22Rv1 (cell line): ENCODE measurements at regions not wholly inside any gene's neighbourhood (a gene's known extent, or its start where the extent isn't known, plus 50 kb on each side); places are given as distances from the start of the nearest gene placed in this dataset.

ENCODE experiments used
- ZFX ChIP-seq: fragments of 450-650 bp; IDR thresholded peaks from 2 replicates; pipeline ENCODE4 v1.6.1; 2017; ENCODE audit warnings: antibody characterized with exemption, borderline replicate concordance
- TF ChIP-seq, protein P1 (sequence below): fragments of 450-650 bp; IDR thresholded peaks from 2 replicates; pipeline ENCODE4 v1.5.1; 2017; ENCODE audit warnings: mild to moderate bottlenecking

DNA sequence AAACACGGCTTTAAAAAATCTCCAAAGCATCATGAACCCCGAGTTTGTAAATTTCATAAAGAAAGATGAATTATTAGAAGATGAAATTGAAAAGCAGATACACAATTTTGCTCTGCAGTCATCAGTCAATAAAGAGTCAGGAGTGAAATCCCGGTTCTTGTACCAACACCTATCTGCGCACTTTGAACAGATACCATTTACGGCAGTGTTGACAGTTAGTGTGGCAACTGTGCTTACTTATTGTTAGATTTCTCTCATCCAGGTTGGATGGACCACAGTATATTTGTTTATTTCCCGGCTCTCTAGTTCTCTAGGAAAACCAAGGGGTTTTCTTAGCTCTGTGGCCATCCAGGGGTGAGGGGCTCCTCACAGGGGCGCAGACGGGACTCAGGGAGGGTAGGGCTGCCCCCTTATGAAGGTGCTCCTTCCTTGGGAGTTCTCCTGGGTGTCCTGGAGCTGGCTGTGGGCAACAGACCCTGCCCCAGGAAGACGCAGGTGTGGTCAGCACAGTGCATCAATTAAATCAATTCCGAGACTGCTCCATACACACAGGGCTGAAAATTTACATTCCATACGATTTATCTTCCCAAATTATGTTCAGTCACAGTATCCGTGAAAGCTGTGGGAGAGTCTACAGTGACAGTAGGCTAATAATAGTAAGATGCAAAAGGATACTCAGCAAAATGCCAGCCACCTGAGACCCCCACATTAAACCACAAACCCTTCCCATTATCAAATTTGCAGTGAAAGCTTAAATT is 107.0 kb upstream of the C1QTNF9B start:
- TF ChIP-seq, protein P1, sequence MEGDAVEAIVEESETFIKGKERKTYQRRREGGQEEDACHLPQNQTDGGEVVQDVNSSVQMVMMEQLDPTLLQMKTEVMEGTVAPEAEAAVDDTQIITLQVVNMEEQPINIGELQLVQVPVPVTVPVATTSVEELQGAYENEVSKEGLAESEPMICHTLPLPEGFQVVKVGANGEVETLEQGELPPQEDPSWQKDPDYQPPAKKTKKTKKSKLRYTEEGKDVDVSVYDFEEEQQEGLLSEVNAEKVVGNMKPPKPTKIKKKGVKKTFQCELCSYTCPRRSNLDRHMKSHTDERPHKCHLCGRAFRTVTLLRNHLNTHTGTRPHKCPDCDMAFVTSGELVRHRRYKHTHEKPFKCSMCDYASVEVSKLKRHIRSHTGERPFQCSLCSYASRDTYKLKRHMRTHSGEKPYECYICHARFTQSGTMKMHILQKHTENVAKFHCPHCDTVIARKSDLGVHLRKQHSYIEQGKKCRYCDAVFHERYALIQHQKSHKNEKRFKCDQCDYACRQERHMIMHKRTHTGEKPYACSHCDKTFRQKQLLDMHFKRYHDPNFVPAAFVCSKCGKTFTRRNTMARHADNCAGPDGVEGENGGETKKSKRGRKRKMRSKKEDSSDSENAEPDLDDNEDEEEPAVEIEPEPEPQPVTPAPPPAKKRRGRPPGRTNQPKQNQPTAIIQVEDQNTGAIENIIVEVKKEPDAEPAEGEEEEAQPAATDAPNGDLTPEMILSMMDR = no peak
- no peak for TF ChIP-seq ZFX
